ENCODE measurements at regions not wholly inside any gene's neighbourhood (a gene's known extent, or its start where the extent isn't known, plus 50 kb on each side); places are given as distances from the start of the nearest gene placed in this dataset.

DNA sequence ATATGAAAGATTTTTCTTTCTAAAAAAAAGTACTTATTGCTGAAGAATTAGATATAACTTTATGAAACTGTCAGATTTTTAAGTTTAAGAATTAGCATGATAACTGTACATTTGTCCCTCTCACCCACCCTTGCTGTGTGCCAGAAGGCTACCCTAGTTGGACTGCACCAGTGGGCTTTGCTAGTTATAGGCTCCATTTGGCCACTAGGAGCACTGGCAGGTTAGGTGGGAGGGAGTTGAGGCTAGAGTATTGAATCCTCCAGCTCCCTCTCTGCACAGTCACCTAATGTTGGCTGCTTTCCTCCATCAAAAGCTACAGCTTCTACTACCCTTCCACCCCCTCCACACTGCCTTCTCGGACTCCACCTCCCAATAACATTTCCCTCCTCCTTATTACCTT lies 84.2 kb downstream of the TASL start:
- no peak for TF ChIP-seq POLR2A (IDR thresholded peaks at IDR 0.05; ENCODE audit: low read depth)
- TF ChIP-seq, protein P1, sequence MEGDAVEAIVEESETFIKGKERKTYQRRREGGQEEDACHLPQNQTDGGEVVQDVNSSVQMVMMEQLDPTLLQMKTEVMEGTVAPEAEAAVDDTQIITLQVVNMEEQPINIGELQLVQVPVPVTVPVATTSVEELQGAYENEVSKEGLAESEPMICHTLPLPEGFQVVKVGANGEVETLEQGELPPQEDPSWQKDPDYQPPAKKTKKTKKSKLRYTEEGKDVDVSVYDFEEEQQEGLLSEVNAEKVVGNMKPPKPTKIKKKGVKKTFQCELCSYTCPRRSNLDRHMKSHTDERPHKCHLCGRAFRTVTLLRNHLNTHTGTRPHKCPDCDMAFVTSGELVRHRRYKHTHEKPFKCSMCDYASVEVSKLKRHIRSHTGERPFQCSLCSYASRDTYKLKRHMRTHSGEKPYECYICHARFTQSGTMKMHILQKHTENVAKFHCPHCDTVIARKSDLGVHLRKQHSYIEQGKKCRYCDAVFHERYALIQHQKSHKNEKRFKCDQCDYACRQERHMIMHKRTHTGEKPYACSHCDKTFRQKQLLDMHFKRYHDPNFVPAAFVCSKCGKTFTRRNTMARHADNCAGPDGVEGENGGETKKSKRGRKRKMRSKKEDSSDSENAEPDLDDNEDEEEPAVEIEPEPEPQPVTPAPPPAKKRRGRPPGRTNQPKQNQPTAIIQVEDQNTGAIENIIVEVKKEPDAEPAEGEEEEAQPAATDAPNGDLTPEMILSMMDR (IDR thresholded peaks at IDR 0.05): no peak

Measured in esophagus muscularis mucosa (tissue), 3 donors.